PC-9 (cell line): ENCODE measurements at regions not wholly inside any gene's neighbourhood (a gene's known extent, or its start where the extent isn't known, plus 50 kb on each side); places are given as distances from the start of the nearest gene placed in this dataset.

Source experiments
- EZH2 ChIP-seq: fragments of 200-600 bp; sonication (generic); IDR thresholded peaks from 2 replicates; pipeline ENCODE4 v1.8.0; 2017; ENCODE audit warnings: antibody characterized with exemption, low read depth
- TF ChIP-seq, protein P1 (sequence below): fragments of 200-600 bp; sonication (generic); conservative IDR thresholded peaks from 2 replicates; pipeline ENCODE4 v1.6.1; 2017; ENCODE audit warnings: mixed run types, antibody characterized with exemption, mild to moderate bottlenecking, moderate library complexity

DNA sequence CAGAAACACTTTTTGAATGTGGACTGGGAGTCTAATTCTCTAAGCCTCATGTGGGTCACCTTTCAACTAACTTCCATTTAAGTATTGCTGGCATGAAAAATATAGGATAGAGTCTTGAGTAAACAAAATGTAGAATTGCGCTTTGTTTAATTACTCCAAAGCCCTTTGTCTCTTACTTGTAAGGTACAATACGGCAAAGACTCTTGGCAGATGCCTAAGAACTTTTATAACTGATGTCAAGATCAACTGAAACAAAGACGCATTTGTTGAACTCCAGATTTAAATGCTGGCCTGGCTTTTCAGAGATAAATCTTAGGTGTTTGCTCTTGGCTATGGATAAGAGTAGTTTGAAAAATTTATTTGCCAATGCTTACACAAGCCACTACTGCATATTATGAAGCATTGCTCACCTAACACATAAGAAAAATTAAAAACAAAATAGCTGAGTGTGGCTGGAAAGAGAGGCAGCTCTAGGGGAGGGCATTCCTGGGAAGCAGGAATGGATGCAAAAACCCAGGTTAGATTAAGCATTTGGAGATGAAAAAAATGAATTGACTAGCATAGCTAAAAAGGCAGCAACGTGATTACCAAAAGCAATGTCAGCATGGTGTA is 107.3 kb upstream of the STARD13 start:
- TF ChIP-seq, protein P1, sequence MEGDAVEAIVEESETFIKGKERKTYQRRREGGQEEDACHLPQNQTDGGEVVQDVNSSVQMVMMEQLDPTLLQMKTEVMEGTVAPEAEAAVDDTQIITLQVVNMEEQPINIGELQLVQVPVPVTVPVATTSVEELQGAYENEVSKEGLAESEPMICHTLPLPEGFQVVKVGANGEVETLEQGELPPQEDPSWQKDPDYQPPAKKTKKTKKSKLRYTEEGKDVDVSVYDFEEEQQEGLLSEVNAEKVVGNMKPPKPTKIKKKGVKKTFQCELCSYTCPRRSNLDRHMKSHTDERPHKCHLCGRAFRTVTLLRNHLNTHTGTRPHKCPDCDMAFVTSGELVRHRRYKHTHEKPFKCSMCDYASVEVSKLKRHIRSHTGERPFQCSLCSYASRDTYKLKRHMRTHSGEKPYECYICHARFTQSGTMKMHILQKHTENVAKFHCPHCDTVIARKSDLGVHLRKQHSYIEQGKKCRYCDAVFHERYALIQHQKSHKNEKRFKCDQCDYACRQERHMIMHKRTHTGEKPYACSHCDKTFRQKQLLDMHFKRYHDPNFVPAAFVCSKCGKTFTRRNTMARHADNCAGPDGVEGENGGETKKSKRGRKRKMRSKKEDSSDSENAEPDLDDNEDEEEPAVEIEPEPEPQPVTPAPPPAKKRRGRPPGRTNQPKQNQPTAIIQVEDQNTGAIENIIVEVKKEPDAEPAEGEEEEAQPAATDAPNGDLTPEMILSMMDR: no peak
- TF ChIP-seq EZH2: no peak
